ENCODE measurements at regions not wholly inside any gene's neighbourhood (a gene's known extent, or its start where the extent isn't known, plus 50 kb on each side); places are given as distances from the start of the nearest gene placed in this dataset.

DNA sequence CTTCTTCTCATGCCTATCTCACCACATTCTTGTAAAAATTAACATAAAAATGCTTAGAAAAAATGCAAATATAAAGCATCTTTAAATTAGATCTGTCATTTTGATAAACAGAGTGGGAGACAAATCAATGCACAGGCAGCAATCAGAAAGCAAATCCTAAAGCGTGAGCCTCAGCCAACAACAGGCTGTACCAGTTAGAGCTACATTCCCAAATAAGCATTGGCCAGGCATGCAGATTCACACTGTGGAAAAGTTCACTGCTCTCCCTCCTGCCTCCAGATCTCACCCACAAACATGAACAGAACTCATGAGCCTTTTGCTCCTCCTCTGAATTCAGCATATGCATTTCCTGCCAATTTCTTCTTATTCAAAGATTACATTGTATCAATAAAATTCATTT is 115.2 kb upstream of the FAT3 start:
- Histone ChIP-seq H3K9me3 (peaks cover 0 to 20% (median 0%) of the 10 kb centered on the region in 3 donors), H3K4me3 (no peak overlapping the region), H3K27ac (no peak overlapping the region), H3K36me3 (no peaks in the 10 kb centered on the region), H3K4me1 (no peaks in the 10 kb centered on the region), H3K27me3 (no peaks in the 10 kb centered on the region)
- ATAC-seq, result no peak
- 67% methylated on average over 1 of the region's 1 CpG; no CpG with 5 or more reads in 1 of the 2 donors for WGBS, 2 donors (ENCODE audit: low coverage in 1 of 2)
- no peak for TF ChIP-seq EP300 (IDR thresholded peaks at IDR 0.05)
- no peak for TF ChIP-seq POLR2A (IDR thresholded peaks at IDR 0.05)
- TF ChIP-seq, protein P1, sequence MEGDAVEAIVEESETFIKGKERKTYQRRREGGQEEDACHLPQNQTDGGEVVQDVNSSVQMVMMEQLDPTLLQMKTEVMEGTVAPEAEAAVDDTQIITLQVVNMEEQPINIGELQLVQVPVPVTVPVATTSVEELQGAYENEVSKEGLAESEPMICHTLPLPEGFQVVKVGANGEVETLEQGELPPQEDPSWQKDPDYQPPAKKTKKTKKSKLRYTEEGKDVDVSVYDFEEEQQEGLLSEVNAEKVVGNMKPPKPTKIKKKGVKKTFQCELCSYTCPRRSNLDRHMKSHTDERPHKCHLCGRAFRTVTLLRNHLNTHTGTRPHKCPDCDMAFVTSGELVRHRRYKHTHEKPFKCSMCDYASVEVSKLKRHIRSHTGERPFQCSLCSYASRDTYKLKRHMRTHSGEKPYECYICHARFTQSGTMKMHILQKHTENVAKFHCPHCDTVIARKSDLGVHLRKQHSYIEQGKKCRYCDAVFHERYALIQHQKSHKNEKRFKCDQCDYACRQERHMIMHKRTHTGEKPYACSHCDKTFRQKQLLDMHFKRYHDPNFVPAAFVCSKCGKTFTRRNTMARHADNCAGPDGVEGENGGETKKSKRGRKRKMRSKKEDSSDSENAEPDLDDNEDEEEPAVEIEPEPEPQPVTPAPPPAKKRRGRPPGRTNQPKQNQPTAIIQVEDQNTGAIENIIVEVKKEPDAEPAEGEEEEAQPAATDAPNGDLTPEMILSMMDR (IDR thresholded peaks at IDR 0.05), result no peak
- TF ChIP-seq POLR2AphosphoS5 (IDR thresholded peaks at IDR 0.05), result no peak

DNA sequence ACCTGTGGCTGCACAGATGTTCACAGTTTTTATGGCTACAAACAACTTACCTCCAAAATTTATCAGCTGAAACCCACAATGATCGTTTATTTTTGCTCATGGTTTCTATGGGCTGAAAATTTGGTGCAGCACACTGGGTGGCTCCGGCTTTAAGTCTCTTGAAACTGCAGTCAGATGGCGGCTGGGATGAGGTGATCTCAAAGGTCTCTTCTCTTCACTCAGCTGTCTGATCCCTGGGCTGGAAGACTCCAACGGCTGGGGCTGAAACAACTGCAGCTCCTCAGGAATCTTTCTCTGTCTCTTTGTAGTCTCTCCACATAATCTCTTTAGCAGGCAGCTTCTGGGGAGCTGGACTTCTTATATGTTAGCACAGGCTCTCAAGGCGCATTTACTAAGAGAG is 117.3 kb upstream of the FAT3 start:
- TF ChIP-seq EP300 (IDR thresholded peaks at IDR 0.05) (no peak), POLR2AphosphoS5 (IDR thresholded peaks at IDR 0.05) (no peak), POLR2A (IDR thresholded peaks at IDR 0.05) (no peak)
- TF ChIP-seq, protein P1 (IDR thresholded peaks at IDR 0.05), result no peak
- ATAC-seq, result no peak
- Histone ChIP-seq H3K9me3 (no peaks in the 10 kb centered on the region), H3K4me3 (no peak overlapping the region), H3K27me3 (no peaks in the 10 kb centered on the region), H3K4me1 (no peaks in the 10 kb centered on the region), H3K27ac (no peak overlapping the region), H3K36me3 (no peaks in the 10 kb centered on the region)
- WGBS, 2 donors (ENCODE audit: low coverage in 1 of 2), result 87% methylated on average over 5 of the region's 5 CpGs

DNA sequence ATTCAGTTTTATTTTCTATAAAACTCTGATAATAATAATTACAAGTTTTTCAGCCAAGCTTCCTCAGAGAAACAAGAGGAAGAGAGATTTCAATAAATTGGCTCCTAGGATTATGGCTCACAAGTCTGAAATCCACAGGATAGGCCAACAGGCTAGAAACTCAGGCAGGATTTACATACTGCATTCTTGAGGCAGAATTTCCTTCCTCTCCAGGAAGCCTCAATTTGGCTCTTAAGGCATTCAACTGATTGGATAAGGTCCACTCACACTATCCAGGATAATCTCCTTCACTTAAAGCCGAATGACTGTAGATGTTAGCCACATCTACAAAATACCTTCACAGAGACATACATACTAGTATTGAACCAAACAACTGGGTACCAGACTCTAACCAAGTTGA is 120.3 kb upstream of the FAT3 start:
- TF ChIP-seq POLR2AphosphoS5 (IDR thresholded peaks at IDR 0.05), result no peak
- no peak for TF ChIP-seq EP300 (IDR thresholded peaks at IDR 0.05)
- TF ChIP-seq POLR2A (IDR thresholded peaks at IDR 0.05), result no peak
- TF ChIP-seq, protein P1 (IDR thresholded peaks at IDR 0.05), result no peak
- no peaks in the 10 kb centered on the region for H3K4me1 ChIP-seq
- no peak overlapping the region for H3K27ac ChIP-seq
- no peaks in the 10 kb centered on the region for H3K36me3 ChIP-seq
- H3K4me3 ChIP-seq, result no peak overlapping the region
- H3K27me3 ChIP-seq, result no peaks in the 10 kb centered on the region
- ATAC-seq, result no peak
- no peaks in the 10 kb centered on the region for H3K9me3 ChIP-seq
- WGBS, 2 donors (ENCODE audit: low coverage in 1 of 2), result 89% methylated on average over 1 of the region's 1 CpG; no CpG with 5 or more reads in 1 of the 2 donors

DNA sequence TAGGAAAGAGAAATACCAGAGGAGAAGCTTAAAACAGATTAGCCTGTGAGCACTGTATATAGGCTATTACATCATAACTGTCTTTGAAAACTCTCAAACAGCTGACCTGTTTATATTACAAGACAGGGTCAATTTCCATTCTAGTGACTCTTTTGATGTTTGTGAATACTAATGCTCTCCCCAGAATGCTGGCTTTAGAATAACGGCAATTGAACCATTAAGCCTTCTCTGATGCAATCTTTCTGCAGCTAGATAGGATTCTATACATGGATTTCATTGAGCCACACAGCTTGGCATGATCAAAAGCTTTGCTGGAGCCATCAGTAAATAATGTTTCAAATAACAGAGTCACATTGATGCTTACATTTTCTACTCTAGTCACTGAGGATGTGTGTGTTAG is 122.7 kb upstream of the FAT3 start:
- Histone ChIP-seq H3K4me1 (no peaks in the 10 kb centered on the region), H3K27me3 (no peaks in the 10 kb centered on the region), H3K4me3 (no peak overlapping the region), H3K9me3 (no peaks in the 10 kb centered on the region), H3K27ac (no peak overlapping the region), H3K36me3 (no peaks in the 10 kb centered on the region)
- ATAC-seq, result no peak
- TF ChIP-seq, protein P1 (IDR thresholded peaks at IDR 0.05), result no peak
- TF ChIP-seq POLR2AphosphoS5 (IDR thresholded peaks at IDR 0.05) (no peak), POLR2A (IDR thresholded peaks at IDR 0.05) (no peak), EP300 (IDR thresholded peaks at IDR 0.05) (no peak)
- WGBS, 2 donors (ENCODE audit: low coverage in 1 of 2), result 0 to 27% methylated on average over 1 of the region's 1 CpG

DNA sequence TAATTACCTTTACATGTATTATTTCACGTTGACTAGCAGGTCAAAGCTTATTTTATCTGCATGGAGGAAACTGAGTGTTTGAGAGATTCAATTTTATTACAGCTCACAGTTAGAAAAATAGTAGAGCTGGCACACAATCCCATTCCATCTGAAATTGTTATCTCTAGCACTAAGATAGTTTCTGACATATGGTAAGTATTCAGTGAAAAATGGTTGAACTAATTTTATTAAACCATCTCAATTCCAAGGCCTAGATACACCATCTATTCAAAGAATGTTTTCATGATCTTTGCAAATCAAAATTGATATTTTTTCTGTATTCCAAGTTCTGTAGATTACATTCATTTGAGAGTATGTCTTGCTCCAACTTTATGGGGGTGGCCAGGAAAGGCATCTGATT is 125.4 kb upstream of the FAT3 start:
- 60 to 100% methylated on average over 1 of the region's 1 CpG for WGBS, 2 donors (ENCODE audit: low coverage in 1 of 2)
- Histone ChIP-seq H3K36me3 (no peaks in the 10 kb centered on the region), H3K4me1 (no peaks in the 10 kb centered on the region), H3K27ac (no peak overlapping the region), H3K4me3 (no peak overlapping the region), H3K27me3 (no peaks in the 10 kb centered on the region), H3K9me3 (no peaks in the 10 kb centered on the region)
- no peak for ATAC-seq
- TF ChIP-seq POLR2A (IDR thresholded peaks at IDR 0.05), result no peak
- no peak for TF ChIP-seq POLR2AphosphoS5 (IDR thresholded peaks at IDR 0.05)
- no peak for TF ChIP-seq EP300 (IDR thresholded peaks at IDR 0.05)
- TF ChIP-seq, protein P1 (IDR thresholded peaks at IDR 0.05), result no peak
